Activated CD8-positive, alpha-beta T cell treated with anti-CD3 and anti-CD28 coated beads, Interleukin-2, amount 10 ng/mL, durations not matched to agents 7 days and 5 days (primary cell): ENCODE measurements at regions not wholly inside any gene's neighbourhood (a gene's known extent, or its start where the extent isn't known, plus 50 kb on each side); places are given as distances from the start of the nearest gene placed in this dataset.

ENCODE experiments used
- ATAC-seq: fragments of 150-1000 bp; cut with Tn5 transposase; one replicate; pipeline ENCODE4 v1.10.0; 2021; ENCODE audit warnings: moderate library complexity
- CTCF ChIA-PET: fragments of 350-600 bp; sonication (Branson Sonifier 250); formaldehyde crosslinking; loops from one replicate; lab custom pipeline; 2021; ENCODE audit warnings: antibody characterized with exemption; lab: Charles Lee
- POLR2A ChIA-PET: fragments of 350-600 bp; sonication (Branson Sonifier 250); formaldehyde crosslinking; loops from one replicate; lab custom pipeline; 2021; ENCODE audit warnings: antibody characterized with exemption; lab: Charles Lee
- DNase-seq: peaks from one replicate; pipeline ENCODE4 v3.0.0-alpha.2; 2020
- H3K27ac Mint-ChIP-seq: one replicate; pipeline ENCODE4 v1.8.0; 2021; ENCODE audit warnings: mild to moderate bottlenecking, mixed read lengths
- H3K27me3 Mint-ChIP-seq: one replicate; pipeline ENCODE4 v1.8.0; 2021; ENCODE audit warnings: low read depth, mixed read lengths
- H3K36me3 Mint-ChIP-seq: one replicate; pipeline ENCODE4 v1.8.0; 2021; ENCODE audit warnings: low read depth, mixed read lengths
- H3K4me1 Mint-ChIP-seq: one replicate; pipeline ENCODE4 v1.8.0; 2021; ENCODE audit warnings: low read depth, mixed read lengths
- H3K4me3 Mint-ChIP-seq: one replicate; pipeline ENCODE4 v1.8.0; 2021; ENCODE audit warnings: mild to moderate bottlenecking, mixed read lengths
- H3K9me3 Mint-ChIP-seq: one replicate; pipeline ENCODE4 v1.8.0; 2022; ENCODE audit warnings: mixed read lengths; ENCODE audit not compliant: insufficient read depth

- ATAC-seq (no peak), DNase-seq (no peak)
- Mint-ChIP-seq H3K9me3 (no peaks in the 10 kb centered on the region), H3K4me1 (no peaks in the 10 kb centered on the region), H3K36me3 (no peaks in the 10 kb centered on the region), H3K27ac (no peak overlapping the region), H3K27me3 (peaks cover 8% of the 10 kb centered on the region), H3K4me3 (no peak overlapping the region)
- ChIA-PET POLR2A (no interaction called here), CTCF (no interaction called here)
Observed at GRCh38 chr1:87600854-87601253, 272.2 kb downstream of the LMO4 start.

GRCh38 chr1:87603626-87604025 lies 274.9 kb downstream of the LMO4 start:
- POLR2A ChIA-PET, result no interaction called here
- Mint-ChIP-seq H3K36me3 (no peaks in the 10 kb centered on the region), H3K9me3 (no peaks in the 10 kb centered on the region), H3K27ac (no peak overlapping the region), H3K4me3 (no peak overlapping the region), H3K4me1 (no peaks in the 10 kb centered on the region), H3K27me3 (peaks cover 8% of the 10 kb centered on the region)
- CTCF ChIA-PET, result no interaction called here
- no peak for DNase-seq
- ATAC-seq, result no peak

- Mint-ChIP-seq H3K4me3 (no peak overlapping the region), H3K9me3 (no peaks in the 10 kb centered on the region), H3K27me3 (no peaks in the 10 kb centered on the region), H3K36me3 (no peaks in the 10 kb centered on the region), H3K4me1 (no peaks in the 10 kb centered on the region), H3K27ac (no peak overlapping the region)
- ChIA-PET CTCF (no interaction called here), POLR2A (no interaction called here)
- DNase-seq, result no peak
- ATAC-seq, result no peak
Observed at GRCh38 chr1:87612956-87613355, 284.3 kb downstream of the LMO4 start.

- no peaks in the 10 kb centered on the region for H3K27me3 Mint-ChIP-seq
- no peaks in the 10 kb centered on the region for H3K4me1 Mint-ChIP-seq
- DNase-seq, result no peak
- no peak overlapping the region for H3K4me3 Mint-ChIP-seq
- no peak overlapping the region for H3K27ac Mint-ChIP-seq
- H3K36me3 Mint-ChIP-seq, result no peaks in the 10 kb centered on the region
- ATAC-seq, result no peak
- ChIA-PET POLR2A (no interaction called here), CTCF (no interaction called here)
- no peaks in the 10 kb centered on the region for H3K9me3 Mint-ChIP-seq
Observed at GRCh38 chr1:87615491-87615890, 286.8 kb downstream of the LMO4 start.

- H3K4me1 Mint-ChIP-seq, result no peaks in the 10 kb centered on the region
- no peaks in the 10 kb centered on the region for H3K36me3 Mint-ChIP-seq
- no peak overlapping the region for H3K4me3 Mint-ChIP-seq
- H3K9me3 Mint-ChIP-seq, result no peaks in the 10 kb centered on the region
- CTCF ChIA-PET, result no interaction called here
- H3K27me3 Mint-ChIP-seq, result no peaks in the 10 kb centered on the region
- no peak overlapping the region for H3K27ac Mint-ChIP-seq
- ATAC-seq (no peak), DNase-seq (no peak)
- POLR2A ChIA-PET, result no interaction called here
Observed at GRCh38 chr1:87615901-87616300, 287.2 kb downstream of the LMO4 start.

GRCh38 chr1:87620807-87621206 lies 292.1 kb downstream of the LMO4 start:
- Mint-ChIP-seq H3K4me1 (no peaks in the 10 kb centered on the region), H3K27ac (no peak overlapping the region), H3K9me3 (no peaks in the 10 kb centered on the region), H3K4me3 (no peak overlapping the region), H3K27me3 (no peaks in the 10 kb centered on the region), H3K36me3 (no peaks in the 10 kb centered on the region)
- ATAC-seq (no peak), DNase-seq (no peak)
- CTCF ChIA-PET, result no interaction called here
- POLR2A ChIA-PET, result no interaction called here

- no peaks in the 10 kb centered on the region for H3K27me3 Mint-ChIP-seq
- no peak overlapping the region for H3K27ac Mint-ChIP-seq
- H3K4me3 Mint-ChIP-seq, result no peak overlapping the region
- H3K9me3 Mint-ChIP-seq, result peaks cover 4% of the 10 kb centered on the region
- ChIA-PET CTCF (no interaction called here), POLR2A (no interaction called here)
- H3K36me3 Mint-ChIP-seq, result no peaks in the 10 kb centered on the region
- no peaks in the 10 kb centered on the region for H3K4me1 Mint-ChIP-seq
- no peak for DNase-seq
- no peak for ATAC-seq
Observed at GRCh38 chr1:87629673-87630072, 301.0 kb downstream of the LMO4 start.

GRCh38 chr1:87632232-87632631 lies 303.6 kb downstream of the LMO4 start:
- Mint-ChIP-seq H3K4me1 (no peaks in the 10 kb centered on the region), H3K36me3 (no peaks in the 10 kb centered on the region), H3K27me3 (no peaks in the 10 kb centered on the region), H3K27ac (no peak overlapping the region), H3K4me3 (no peak overlapping the region), H3K9me3 (peaks cover 4% of the 10 kb centered on the region)
- no peak for DNase-seq
- CTCF ChIA-PET, result no interaction called here
- POLR2A ChIA-PET, result no interaction called here
- ATAC-seq, result no peak

GRCh38 chr1:87636198-87636892 lies 307.7 kb downstream of the LMO4 start:
- peaks cover 4% of the 10 kb centered on the region for H3K9me3 Mint-ChIP-seq
- POLR2A ChIA-PET, result no interaction called here
- no peaks in the 10 kb centered on the region for H3K27me3 Mint-ChIP-seq
- DNase-seq (no peak), ATAC-seq (no peak)
- no peaks in the 10 kb centered on the region for H3K36me3 Mint-ChIP-seq
- H3K4me3 Mint-ChIP-seq, result no peak overlapping the region
- H3K27ac Mint-ChIP-seq, result no peak overlapping the region
- H3K4me1 Mint-ChIP-seq, result no peaks in the 10 kb centered on the region
- CTCF ChIA-PET, result no interaction called here

- CTCF ChIA-PET, result no interaction called here
- Mint-ChIP-seq H3K9me3 (peaks cover 4% of the 10 kb centered on the region), H3K27ac (no peak overlapping the region), H3K27me3 (no peaks in the 10 kb centered on the region), H3K36me3 (no peaks in the 10 kb centered on the region), H3K4me3 (no peak overlapping the region), H3K4me1 (no peaks in the 10 kb centered on the region)
- DNase-seq (no peak), ATAC-seq (no peak)
- POLR2A ChIA-PET, result no interaction called here
Observed at GRCh38 chr1:87638636-87639035, 310.0 kb downstream of the LMO4 start.

- Mint-ChIP-seq H3K27me3 (no peaks in the 10 kb centered on the region), H3K4me3 (no peak overlapping the region), H3K27ac (no peak overlapping the region), H3K9me3 (no peaks in the 10 kb centered on the region), H3K36me3 (no peaks in the 10 kb centered on the region), H3K4me1 (no peaks in the 10 kb centered on the region)
- DNase-seq (no peak), ATAC-seq (no peak)
- POLR2A ChIA-PET, result no interaction called here
- CTCF ChIA-PET, result no interaction called here
Observed at GRCh38 chr1:87641996-87642395, 313.3 kb downstream of the LMO4 start.

GRCh38 chr1:87642581-87643221 lies 314.0 kb downstream of the LMO4 start:
- Mint-ChIP-seq H3K9me3 (no peaks in the 10 kb centered on the region), H3K27me3 (no peaks in the 10 kb centered on the region), H3K36me3 (no peaks in the 10 kb centered on the region), H3K27ac (no peak overlapping the region), H3K4me3 (no peak overlapping the region), H3K4me1 (no peaks in the 10 kb centered on the region)
- CTCF ChIA-PET, result interaction anchor here (1.6 kb wide), 1 partner anchor 317 kb away, joined by 3 read pairs; no protein-coding TSS in a partner anchor
- POLR2A ChIA-PET, result no interaction called here
- DNase-seq, result no peak
- ATAC-seq, result no peak
